NCI-H748 treated with DMSO at 0.1 percent for 48 hours (cell line): ENCODE measurements at regions not wholly inside any gene's neighbourhood (a gene's known extent, or its start where the extent isn't known, plus 50 kb on each side); places are given as distances from the start of the nearest gene placed in this dataset.

Experiments
- DNase-seq: peaks from one replicate; lab custom pipeline; 2025; lab: John Stamatoyannopoulos, UW

DNA sequence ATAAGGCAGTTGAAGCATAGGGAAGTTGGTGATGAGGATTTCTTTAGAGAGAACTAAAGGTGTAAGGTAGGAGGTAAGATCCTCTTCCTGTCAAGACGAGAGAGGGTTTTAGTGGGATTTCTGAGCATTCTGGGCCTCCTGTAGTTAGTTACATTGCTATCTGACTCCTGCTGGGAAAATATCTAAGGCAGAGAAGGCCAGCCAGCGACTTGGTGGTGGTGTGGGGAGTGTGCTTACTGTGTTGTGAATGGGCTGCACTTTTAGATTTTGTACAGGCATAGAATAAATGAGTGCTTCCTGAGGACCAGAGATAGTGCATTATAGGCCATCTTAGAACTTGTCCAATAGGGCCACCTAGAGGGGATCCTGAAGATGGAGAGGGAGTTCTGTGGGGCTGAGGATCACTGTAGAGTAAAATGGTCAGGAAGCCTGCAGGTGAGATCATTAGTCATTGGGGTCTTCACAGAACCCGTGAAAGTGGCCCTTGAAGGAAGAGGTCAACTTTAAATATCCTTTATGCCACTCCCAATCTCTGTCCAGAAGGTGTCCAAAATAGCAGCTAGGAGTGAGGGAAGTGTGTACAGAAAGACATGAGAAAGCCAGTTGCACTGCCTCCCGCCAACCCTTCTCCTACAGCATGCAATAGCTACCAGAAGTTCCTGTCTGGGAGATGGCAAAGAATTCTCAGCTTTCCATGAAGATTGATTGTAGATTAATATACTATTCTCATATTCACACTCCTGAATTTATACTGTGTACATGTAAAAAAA is 266.6 kb downstream of the POLR1F start:
- peak; percentile 20 for DNase-seq

DNA sequence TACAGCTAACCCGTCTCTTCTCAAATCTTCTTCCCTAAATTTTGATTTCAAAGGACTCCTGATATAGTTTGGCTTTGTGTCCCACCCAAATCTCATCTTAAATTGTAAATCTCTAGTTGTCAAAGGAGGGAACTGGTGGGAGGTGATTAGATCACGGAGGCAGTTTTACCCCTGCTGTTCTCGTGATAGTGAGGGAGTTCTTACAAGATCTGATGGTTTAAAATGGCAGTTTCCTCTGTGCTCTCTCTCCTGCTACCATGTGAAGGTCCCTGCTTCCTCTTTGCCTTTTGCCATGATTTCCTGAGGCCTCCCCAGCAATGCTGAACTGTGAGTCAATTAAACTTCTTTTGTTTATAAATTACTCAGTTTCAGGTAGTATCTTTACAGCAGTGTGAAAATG is 269.3 kb downstream of the POLR1F start:
- DNase-seq = no peak

- DNase-seq = no peak
Observed at GRCh38 chr7:19437446-19437845, 271.4 kb downstream of the POLR1F start.

DNA sequence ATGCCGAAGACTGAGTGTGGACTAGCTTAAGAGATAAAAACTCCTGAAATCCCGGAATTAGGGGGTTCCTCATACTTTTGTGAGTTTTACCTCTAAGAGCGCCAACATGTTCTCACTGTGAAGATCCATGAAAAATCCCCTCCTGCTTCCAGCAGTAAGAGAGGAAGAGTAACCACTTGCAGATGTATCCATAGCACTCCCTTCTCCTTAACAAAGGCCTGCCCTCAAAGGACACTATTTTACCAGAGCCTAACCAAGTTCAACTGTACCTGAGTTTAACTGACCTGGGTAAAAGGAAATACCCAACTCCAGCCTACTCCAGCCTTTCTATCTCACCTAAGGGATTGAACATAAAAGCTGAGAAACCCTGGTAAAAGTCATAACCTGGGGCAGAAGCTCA is 280.9 kb downstream of the POLR1F start:
- no peak for DNase-seq

DNA sequence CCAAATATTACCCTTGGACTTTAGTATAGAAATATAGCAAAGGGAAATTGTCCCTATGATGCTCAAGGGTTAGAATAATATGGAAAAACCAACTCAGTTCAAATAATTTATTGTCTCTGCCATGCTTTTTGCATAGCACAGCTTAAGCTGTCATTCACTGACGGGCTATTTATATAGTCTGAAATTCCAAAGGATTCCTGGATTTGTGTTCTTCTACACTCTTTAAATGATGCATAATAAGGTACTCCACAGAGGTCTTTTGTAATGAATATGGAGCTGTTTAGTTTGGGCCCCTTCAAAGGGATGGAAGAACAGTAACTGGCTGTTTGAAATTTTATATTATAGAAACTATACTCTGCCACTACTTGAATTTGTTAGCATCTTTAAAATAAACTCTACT is 276.6 kb upstream of the FERD3L start:
- DNase-seq = no peak

- no peak for DNase-seq
Observed at GRCh38 chr7:19417231-19417630, 272.0 kb upstream of the FERD3L start.

GRCh38 chr7:19415123-19415522 is 269.9 kb upstream of the FERD3L start:
- no peak for DNase-seq

GRCh38 chr7:19413443-19413965 is 268.3 kb upstream of the FERD3L start:
- peak; percentile 23 for DNase-seq

DNA sequence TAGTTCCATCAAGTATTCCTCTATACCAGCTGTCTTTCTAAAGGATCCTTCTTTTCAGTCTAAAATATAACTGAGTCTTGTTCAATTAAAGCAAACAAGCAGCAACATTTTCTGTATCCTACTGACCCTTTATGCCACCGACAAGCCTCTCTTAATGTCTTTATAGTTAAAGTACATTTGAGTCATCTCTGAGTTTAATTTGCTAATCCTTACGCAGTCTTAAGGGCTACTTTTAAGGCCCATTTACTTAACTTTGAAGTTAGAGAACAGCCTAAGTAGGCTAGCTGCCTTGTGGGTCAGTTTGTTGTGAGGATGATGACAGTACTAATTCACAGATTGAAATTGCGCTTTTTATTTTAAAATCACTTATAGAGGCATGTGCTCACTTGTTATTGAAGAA is 265.5 kb upstream of the FERD3L start:
- no peak for DNase-seq

- no peak for DNase-seq
Observed at GRCh38 chr7:19410106-19410505, 264.9 kb upstream of the FERD3L start.

DNA sequence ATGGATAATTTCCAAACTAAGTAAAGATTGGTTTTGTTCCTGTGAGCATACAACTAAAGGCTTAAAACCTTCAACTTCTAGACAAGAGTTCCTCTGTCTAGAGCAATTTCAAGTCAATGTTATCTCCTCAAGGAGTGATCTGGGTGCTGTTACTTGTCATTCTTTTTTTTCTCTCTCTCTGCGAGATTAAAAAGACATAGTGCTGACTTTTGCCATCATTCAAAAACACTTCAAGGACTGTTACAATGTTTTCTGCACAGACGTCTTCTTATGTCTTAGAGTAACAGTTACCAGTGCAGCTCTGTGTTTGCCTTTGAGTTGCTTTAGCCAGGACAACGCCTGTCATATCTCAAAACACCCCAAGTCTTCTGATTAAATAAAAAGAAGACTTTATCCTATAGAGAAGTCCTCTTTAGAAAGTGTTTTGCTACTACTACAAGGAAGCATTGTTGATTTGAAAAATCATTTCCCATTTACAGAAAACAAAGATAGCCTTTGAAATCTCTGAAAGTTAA is 263.5 kb upstream of the FERD3L start:
- DNase-seq = no peak

GRCh38 chr7:19407270-19407669 is 262.0 kb upstream of the FERD3L start:
- no peak for DNase-seq

DNA sequence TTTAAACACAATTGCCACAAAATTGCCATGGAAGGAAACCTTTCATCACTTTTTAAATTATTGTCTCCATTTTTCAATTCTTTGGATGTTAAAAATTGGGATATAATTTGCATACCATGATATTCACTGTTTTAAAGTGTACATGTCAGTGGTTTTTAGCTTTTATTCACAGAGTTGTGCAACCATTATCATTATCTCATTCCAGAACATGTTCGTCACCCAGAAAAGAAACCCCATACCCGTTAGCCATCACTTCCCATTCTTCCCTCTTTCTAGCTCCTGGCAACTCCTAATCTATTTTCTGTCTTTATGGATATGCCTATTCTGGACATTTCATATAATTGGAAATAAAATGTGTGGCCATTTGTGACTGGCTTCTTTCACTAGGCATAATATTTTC is 260.3 kb upstream of the FERD3L start:
- no peak for DNase-seq

GRCh38 chr7:19404912-19405329 is 259.7 kb upstream of the FERD3L start:
- no peak for DNase-seq

DNA sequence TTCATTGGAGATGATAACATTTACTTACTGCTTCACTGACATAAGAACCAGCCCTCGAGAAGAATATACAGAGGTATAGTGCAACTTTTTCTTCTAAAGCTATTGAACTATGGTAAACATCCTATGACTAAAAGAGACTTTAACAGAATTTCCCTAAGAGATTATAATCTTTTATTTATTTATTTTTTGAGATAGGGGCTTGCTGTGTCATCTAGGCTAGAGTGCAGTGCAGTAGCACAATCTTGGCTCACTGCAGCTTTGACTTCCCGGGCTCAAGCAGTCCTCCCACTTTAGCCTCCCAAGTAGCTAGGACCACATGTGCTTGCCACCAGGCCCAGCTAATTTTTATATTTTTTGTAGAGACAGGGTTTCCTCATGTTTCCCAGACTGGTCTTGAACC is 258.5 kb upstream of the FERD3L start:
- DNase-seq = no peak

- no peak for DNase-seq
Observed at GRCh38 chr7:19401461-19401860, 256.2 kb upstream of the FERD3L start.

DNA sequence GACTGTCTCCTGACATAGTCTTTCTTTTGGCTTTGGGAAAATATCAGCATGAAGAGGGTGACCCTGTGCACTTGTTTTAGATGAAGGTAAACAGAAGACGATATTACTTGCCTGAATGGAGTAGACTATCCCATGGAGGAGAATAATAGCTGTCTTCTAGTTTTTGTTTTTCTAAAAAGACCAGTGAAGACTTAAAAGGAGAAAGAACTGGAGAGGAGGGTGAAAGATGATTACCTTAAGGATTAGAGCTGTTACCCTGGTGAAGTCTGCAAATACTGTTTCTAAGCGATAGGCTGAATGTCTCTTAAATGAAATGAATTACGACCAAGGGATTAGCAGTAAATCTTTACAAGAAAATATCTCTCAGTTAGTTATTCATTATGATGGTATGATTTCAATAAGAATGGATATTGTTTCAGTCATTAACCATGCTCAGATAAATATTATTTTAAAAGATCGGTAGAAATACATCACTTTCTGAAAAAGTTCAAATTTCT is 255.6 kb upstream of the FERD3L start:
- no peak for DNase-seq

- DNase-seq = no peak
Observed at GRCh38 chr7:19397911-19398310, 252.7 kb upstream of the FERD3L start.

DNA sequence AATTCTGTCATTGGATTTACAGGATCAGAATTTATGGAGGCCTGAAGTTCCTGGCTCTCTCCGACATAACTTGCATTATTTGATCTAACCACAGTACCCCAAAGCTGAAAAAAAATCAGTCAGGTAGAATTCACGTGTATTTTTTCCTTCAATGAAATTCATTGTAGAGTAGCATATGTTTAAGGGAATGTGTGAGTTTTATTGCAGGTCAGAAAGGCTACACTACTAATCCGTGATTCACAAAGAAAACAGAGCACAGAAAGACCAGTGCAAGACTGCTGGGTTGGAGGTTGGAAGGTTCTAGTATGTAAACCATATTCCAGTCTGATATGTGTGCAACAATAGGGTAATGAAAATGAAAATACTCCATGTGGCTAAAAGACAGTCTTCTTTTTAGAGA is 247.0 kb upstream of the FERD3L start:
- no peak for DNase-seq

- no peak for DNase-seq
Observed at GRCh38 chr7:19390795-19391194, 245.6 kb upstream of the FERD3L start.

GRCh38 chr7:19381321-19381720 is 236.1 kb upstream of the FERD3L start:
- DNase-seq = no peak

DNA sequence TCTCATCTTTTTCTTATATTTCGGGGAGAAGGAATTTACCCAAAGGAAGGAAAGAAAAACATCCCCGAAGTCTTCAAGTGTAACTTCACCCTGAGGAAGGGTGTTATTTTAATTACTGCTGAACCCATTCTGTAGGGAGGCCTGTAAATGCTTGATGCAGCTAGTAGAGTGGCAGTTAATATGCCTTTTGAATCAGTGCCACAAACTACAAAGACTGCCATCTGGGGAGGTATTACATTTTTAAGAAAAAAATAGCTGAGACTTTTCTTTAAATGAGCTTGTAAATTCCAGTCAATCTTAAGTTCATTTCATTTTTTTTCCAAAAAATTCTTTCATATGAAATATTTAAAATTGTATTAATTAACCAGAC is 233.1 kb upstream of the FERD3L start:
- no peak for DNase-seq

DNA sequence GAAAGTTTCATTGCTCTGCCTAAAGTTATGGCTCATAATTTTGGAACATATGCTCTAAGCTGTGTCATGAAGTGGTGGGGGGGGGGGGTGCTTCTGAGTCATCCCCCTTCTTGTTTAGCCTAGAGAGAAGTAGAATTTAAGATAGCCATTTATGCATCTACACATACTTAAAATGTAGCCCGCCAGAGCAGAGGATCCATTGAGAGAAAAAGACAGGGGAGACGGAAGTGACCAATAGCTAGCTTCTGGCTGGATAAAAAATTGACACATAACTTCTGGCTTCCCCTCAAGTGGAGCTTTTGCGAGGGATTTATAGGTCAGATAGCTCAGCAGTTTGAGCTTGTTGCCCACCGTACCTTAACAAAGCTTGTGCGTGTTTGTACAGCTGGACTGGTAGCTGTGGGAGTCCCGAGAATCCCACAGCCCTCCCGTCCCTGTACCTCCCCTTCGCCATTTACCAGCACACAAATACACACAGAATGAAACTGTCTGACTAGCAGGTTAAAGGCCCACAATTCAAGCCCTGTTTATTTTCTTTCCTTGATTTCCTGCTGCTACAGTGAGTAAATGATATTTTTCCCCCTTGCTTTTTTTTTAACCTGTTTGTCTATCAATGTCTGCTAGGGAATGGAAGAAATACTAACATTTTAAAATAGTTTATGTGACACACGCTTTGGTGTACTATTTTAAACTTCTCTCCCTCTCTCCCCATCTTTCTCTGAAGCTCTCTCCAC is 232.6 kb upstream of the FERD3L start:
- DNase-seq = peak; percentile 54
